OCI-LY7 (cell line): ENCODE measurements at regions not wholly inside any gene's neighbourhood (a gene's known extent, or its start where the extent isn't known, plus 50 kb on each side); places are given as distances from the start of the nearest gene placed in this dataset.

Experiments used
- BruUV-seq: library from RNA; stranded (reverse); fragments of 400-500 nt; replicated peaks from 2 replicates; lab custom pipeline; 2021; lab: Mats Ljungman, UMichigan
- CTCF ChIA-PET: fragments of 300-600 bp; sonication (Branson Sonifier 250); formaldehyde crosslinking; loops from one replicate; lab custom pipeline; 2022; ENCODE audit warnings: antibody characterized with exemption; ENCODE audit not compliant: unreplicated experiment; lab: Charles Lee
- POLR2A ChIA-PET: fragments of 300-600 bp; sonication (Branson Sonifier 250); formaldehyde crosslinking; loops from one replicate; lab custom pipeline; 2022; ENCODE audit warnings: antibody characterized with exemption; lab: Charles Lee
- DNase-seq: peaks from one replicate; pipeline ENCODE4 v3.0.0-alpha.2; 2015; ENCODE audit warnings: low spot score
- H2AFZ ChIP-seq: fragments of 200-600 bp; sonication (generic), shearing (Covaris generic); 2 replicates; pipeline ENCODE4 v1.6.1; 2014; ENCODE audit warnings: mild to moderate bottlenecking, antibody characterized with exemption, low read length, moderate library complexity
- H3K27ac ChIP-seq: fragments of 200-600 bp; sonication (generic); 2 replicates; pipeline ENCODE4 v1.5.1; 2014; ENCODE audit warnings: mixed run types, low read depth, mild to moderate bottlenecking, moderate library complexity, low read length, inconsistent platforms; ENCODE audit not compliant: poor library complexity, severe bottlenecking
- H3K36me3 ChIP-seq: fragments of 200-600 bp; sonication (generic); 2 replicates; pipeline ENCODE4 v1.6.1; 2014; ENCODE audit warnings: mild to moderate bottlenecking, antibody characterized with exemption, low read length, moderate library complexity, mixed read lengths; ENCODE audit not compliant: insufficient read depth
- H3K4me1 ChIP-seq: fragments of 200-600 bp; sonication (generic); 2 replicates; pipeline ENCODE4 v1.5.1; 2014; ENCODE audit warnings: mild to moderate bottlenecking, low read length; ENCODE audit not compliant: insufficient read depth, poor library complexity, severe bottlenecking
- H3K4me2 ChIP-seq: fragments of 200-600 bp; sonication (generic); 2 replicates; pipeline ENCODE4 v1.6.1; 2014; ENCODE audit warnings: mild to moderate bottlenecking, low read length
- H3K4me3 ChIP-seq: fragments of 200-600 bp; sonication (generic); 2 replicates; pipeline ENCODE4 v1.5.1; 2014; ENCODE audit warnings: mild to moderate bottlenecking, low read depth, low read length; ENCODE audit not compliant: poor library complexity, severe bottlenecking
- H3K79me2 ChIP-seq: fragments of 200-600 bp; sonication (generic); 2 replicates; pipeline ENCODE4 v1.6.1; 2016; ENCODE audit warnings: low read depth, mild to moderate bottlenecking, low read length, moderate library complexity, mixed read lengths; ENCODE audit not compliant: insufficient read depth
- H3K9me2 ChIP-seq: fragments of 200-600 bp; sonication (generic); 2 replicates; pipeline ENCODE4 v1.6.1; 2016; ENCODE audit warnings: mild to moderate bottlenecking, low read length, mixed read lengths; ENCODE audit not compliant: insufficient read depth
- H3K9me3 ChIP-seq: fragments of 200-600 bp; sonication (generic); 2 replicates; pipeline ENCODE4 v1.6.1; 2014; ENCODE audit warnings: mild to moderate bottlenecking, mixed run types, low read length, mixed read lengths
- H4K20me1 ChIP-seq: fragments of 200-600 bp; sonication (generic); 2 replicates; pipeline ENCODE4 v1.6.1; 2014; ENCODE audit warnings: mild to moderate bottlenecking, antibody characterized with exemption, low read length, moderate library complexity, mixed read lengths; ENCODE audit not compliant: insufficient read depth
- EZH2phosphoT487 ChIP-seq: fragments of 200-600 bp; sonication (generic); IDR thresholded peaks from 2 replicates; pipeline ENCODE4 v1.6.1; 2018; ENCODE audit warnings: low read depth, borderline replicate concordance, mild to moderate bottlenecking, mixed run types, antibody characterized with exemption, low read length, moderate library complexity, mixed read lengths
- intact Hi-C: fragments of 100-400 bp; cut with micrococcal nuclease; formaldehyde crosslinking; loops from one replicate; pipeline ENCODE4 v1.10.0; 2022; ENCODE audit not compliant: unreplicated experiment
- TF ChIP-seq, protein P1 (sequence below): fragments of 200-600 bp; sonication (generic); conservative IDR thresholded peaks from 2 replicates; pipeline ENCODE4 v1.5.1; 2014; ENCODE audit warnings: mild to moderate bottlenecking, antibody characterized with exemption, low read length, moderate library complexity, mixed read lengths

DNA sequence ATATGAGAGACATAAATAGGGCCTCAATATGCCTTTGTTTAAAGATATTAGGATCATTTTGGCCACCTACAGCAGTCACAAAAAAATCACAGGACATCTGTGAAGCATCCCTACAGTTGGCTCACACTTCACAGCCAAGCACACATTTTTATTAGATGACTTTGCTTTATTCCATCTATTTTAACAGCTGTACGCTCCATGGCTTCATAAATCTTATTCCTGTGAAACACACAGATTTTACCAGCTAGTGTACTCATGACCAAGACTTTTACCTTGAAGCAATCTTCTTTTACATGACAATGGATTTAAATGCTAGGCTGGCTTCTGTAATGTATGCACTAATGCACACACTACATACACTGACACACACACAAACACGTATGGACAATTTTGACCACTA, 254.8 kb upstream of the PITRM1 start:
- no peak for TF ChIP-seq EZH2phosphoT487
- TF ChIP-seq, protein P1, sequence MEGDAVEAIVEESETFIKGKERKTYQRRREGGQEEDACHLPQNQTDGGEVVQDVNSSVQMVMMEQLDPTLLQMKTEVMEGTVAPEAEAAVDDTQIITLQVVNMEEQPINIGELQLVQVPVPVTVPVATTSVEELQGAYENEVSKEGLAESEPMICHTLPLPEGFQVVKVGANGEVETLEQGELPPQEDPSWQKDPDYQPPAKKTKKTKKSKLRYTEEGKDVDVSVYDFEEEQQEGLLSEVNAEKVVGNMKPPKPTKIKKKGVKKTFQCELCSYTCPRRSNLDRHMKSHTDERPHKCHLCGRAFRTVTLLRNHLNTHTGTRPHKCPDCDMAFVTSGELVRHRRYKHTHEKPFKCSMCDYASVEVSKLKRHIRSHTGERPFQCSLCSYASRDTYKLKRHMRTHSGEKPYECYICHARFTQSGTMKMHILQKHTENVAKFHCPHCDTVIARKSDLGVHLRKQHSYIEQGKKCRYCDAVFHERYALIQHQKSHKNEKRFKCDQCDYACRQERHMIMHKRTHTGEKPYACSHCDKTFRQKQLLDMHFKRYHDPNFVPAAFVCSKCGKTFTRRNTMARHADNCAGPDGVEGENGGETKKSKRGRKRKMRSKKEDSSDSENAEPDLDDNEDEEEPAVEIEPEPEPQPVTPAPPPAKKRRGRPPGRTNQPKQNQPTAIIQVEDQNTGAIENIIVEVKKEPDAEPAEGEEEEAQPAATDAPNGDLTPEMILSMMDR, result no peak
- no peaks in the 10 kb centered on the region for H3K9me3 ChIP-seq
- intact Hi-C loops, result no loop called here
- no TSS peak for BruUV-seq
- no peak overlapping the region for H3K4me2 ChIP-seq
- no peaks in the 10 kb centered on the region for H3K9me2 ChIP-seq
- no peaks in the 10 kb centered on the region for H4K20me1 ChIP-seq
- H3K27ac ChIP-seq, result no peak overlapping the region
- H3K36me3 ChIP-seq, result no peaks in the 10 kb centered on the region
- CTCF ChIA-PET, result no interaction called here
- H3K79me2 ChIP-seq, result no peaks in the 10 kb centered on the region
- no peak overlapping the region for H2AFZ ChIP-seq
- POLR2A ChIA-PET, result no interaction called here
- no peak for DNase-seq
- no peaks in the 10 kb centered on the region for H3K4me1 ChIP-seq
- H3K4me3 ChIP-seq, result no peak overlapping the region

DNA sequence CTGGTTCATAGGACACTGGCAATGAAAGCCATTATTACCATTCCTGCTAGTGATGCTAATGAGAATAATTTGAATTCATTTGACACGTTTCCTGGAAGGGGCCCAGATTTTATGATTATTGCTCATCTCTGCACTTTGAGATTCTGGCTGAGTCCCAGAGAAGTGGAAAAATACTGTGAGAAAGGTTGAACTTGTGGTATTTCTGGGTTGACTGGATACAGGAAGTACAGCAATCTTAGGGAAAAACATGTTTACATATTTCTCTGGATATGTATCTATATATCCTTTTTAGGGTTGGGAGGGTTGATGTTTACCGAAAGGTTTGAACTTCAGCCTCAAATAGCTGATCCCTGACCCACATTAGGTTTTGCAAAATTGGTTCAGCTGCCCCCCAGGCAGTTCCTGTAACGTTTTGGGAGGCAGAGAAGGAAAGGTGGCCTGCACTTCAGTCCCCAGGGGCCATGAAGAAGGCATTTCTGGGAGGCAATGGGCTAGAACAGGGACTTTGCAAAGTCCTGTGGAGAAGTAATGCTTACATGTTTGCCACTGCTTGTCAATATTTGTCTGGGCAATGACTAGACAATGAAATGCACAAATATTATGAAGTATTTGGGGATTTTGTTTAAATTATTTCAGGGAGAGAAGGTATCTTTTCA, 253.7 kb upstream of the PITRM1 start:
- BruUV-seq, result no TSS peak
- DNase-seq, result no peak
- Histone ChIP-seq H3K36me3 (no peaks in the 10 kb centered on the region), H3K4me2 (no peak overlapping the region), H3K79me2 (no peaks in the 10 kb centered on the region), H3K9me3 (no peaks in the 10 kb centered on the region), H2AFZ (no peak overlapping the region), H3K4me3 (no peak overlapping the region), H3K4me1 (no peaks in the 10 kb centered on the region), H4K20me1 (no peaks in the 10 kb centered on the region), H3K9me2 (no peaks in the 10 kb centered on the region), H3K27ac (no peak overlapping the region)
- POLR2A ChIA-PET, result interaction anchor here (0.6 to 0.7 kb wide), 2 partner anchors 11 to 108 kb away, joined by 5 to 6 read pairs; no protein-coding TSS in a partner anchor
- TF ChIP-seq EZH2phosphoT487, result no peak
- TF ChIP-seq, protein P1, result no peak
- CTCF ChIA-PET, result no interaction called here
- intact Hi-C loops, result no loop called here

DNA sequence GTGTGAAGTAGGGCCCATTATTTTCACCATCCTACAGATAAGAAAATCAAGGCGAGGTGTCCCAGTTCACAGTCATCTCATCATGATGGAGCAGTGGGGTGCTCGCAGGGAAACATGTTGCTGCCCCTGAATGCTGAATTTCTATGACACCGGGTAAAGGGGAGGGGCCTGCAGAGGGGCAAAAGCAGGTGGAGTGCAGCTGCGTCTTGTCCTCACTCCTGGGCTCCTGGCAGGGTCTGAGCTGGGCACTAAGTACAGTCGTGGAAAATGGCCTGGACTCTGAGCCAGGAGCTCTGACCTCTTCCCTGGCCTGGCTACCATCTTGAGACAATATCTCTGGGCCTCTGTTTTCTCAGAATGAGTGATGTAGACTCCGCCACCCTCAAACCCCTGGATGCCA, 253.1 kb upstream of the PITRM1 start:
- no peaks in the 10 kb centered on the region for H3K4me1 ChIP-seq
- no peaks in the 10 kb centered on the region for H4K20me1 ChIP-seq
- intact Hi-C loops, result no loop called here
- no peak overlapping the region for H3K4me2 ChIP-seq
- BruUV-seq, result no TSS peak
- ChIA-PET POLR2A (interaction anchor here (0.7 kb wide), 1 partner anchor 109 kb away, joined by 5 read pairs; no protein-coding TSS in a partner anchor), CTCF (no interaction called here)
- no peaks in the 10 kb centered on the region for H3K36me3 ChIP-seq
- no peak overlapping the region for H3K4me3 ChIP-seq
- H3K9me3 ChIP-seq, result no peaks in the 10 kb centered on the region
- no peaks in the 10 kb centered on the region for H3K9me2 ChIP-seq
- no peak for DNase-seq
- no peak overlapping the region for H2AFZ ChIP-seq
- H3K79me2 ChIP-seq, result no peaks in the 10 kb centered on the region
- TF ChIP-seq, protein P1, result no peak
- TF ChIP-seq EZH2phosphoT487, result no peak
- H3K27ac ChIP-seq, result no peak overlapping the region
